PC-9 (cell line): ENCODE measurements at regions not wholly inside any gene's neighbourhood (a gene's known extent, or its start where the extent isn't known, plus 50 kb on each side); places are given as distances from the start of the nearest gene placed in this dataset.

Experiments
- CTCF ChIP-seq: fragments of 200-600 bp; sonication (generic); conservative IDR thresholded peaks from 2 replicates; pipeline ENCODE4 v1.6.1; 2017; ENCODE audit warnings: mixed run types, antibody characterized with exemption, mild to moderate bottlenecking, moderate library complexity
- EZH2 ChIP-seq: fragments of 200-600 bp; sonication (generic); IDR thresholded peaks from 2 replicates; pipeline ENCODE4 v1.8.0; 2017; ENCODE audit warnings: antibody characterized with exemption, low read depth

GRCh38 chr4:175143116-175143515, 225.0 kb downstream of the ADAM29 start:
- no peak for TF ChIP-seq CTCF
- no peak for TF ChIP-seq EZH2
